Natural killer cell treated with Interleukin-12 subunit alpha and Interleukin-12 subunit beta and Interleukin-15 and Interleukin-18, amount 100 ng/mL, for 72 hours (primary cell): ENCODE measurements at regions not wholly inside any gene's neighbourhood (a gene's known extent, or its start where the extent isn't known, plus 50 kb on each side); places are given as distances from the start of the nearest gene placed in this dataset.

ENCODE experiments used
- ATAC-seq, 2 donors: fragments of 150-1000 bp; cut with Tn5 transposase in 1 of 2; sonication (Bioruptor Pico), chemical (Tn5 transposase) in 1 of 2; 2 replicates each; pipeline ENCODE4 v1.10.0; 2021
- DNase-seq: peaks from one replicate; pipeline ENCODE4 v3.0.0; 2022; ENCODE audit warnings: low spot score
- H3K27ac Mint-ChIP-seq, 2 donors: 1 replicate in 1 of 2; 2 replicates in 1 of 2; pipeline ENCODE4 v1.8.0; 2022; ENCODE audit warnings: mixed read lengths in 2 of 2, mild to moderate bottlenecking in 1 of 2, moderate library complexity in 1 of 2
- H3K27me3 Mint-ChIP-seq, 2 donors: 1 replicate in 1 of 2; 2 replicates in 1 of 2; pipeline ENCODE4 v1.8.0; 2022; ENCODE audit warnings: mixed read lengths in 2 of 2
- H3K36me3 Mint-ChIP-seq: one replicate; pipeline ENCODE4 v1.8.0; 2022; ENCODE audit warnings: mixed read lengths
- H3K4me1 Mint-ChIP-seq, 2 donors: 1 replicate in 1 of 2; 2 replicates in 1 of 2; pipeline ENCODE4 v1.8.0; 2022; ENCODE audit warnings: low read depth in 2 of 2, mixed read lengths in 2 of 2, mild to moderate bottlenecking in 1 of 2
- H3K4me3 Mint-ChIP-seq: one replicate; pipeline ENCODE4 v1.8.0; 2022; ENCODE audit warnings: mixed read lengths
- H3K9me3 Mint-ChIP-seq: 2 replicates; pipeline ENCODE4 v1.8.0; 2022; ENCODE audit warnings: mixed read lengths

- H3K36me3 Mint-ChIP-seq = peaks cover 6% of the 10 kb centered on the region
- H3K4me1 Mint-ChIP-seq = no peaks in the 10 kb centered on the region
- peaks cover 24% of the 10 kb centered on the region for H3K9me3 Mint-ChIP-seq
- DNase-seq = no peak
- no peak overlapping the region for H3K4me3 Mint-ChIP-seq
- H3K27me3 Mint-ChIP-seq = no peaks in the 10 kb centered on the region
- no peak overlapping the region for H3K27ac Mint-ChIP-seq
- ATAC-seq = no peak
Measured at GRCh38 chr10:108894402-108895301, 1028.7 kb downstream of the XPNPEP1 start.

- Mint-ChIP-seq H3K36me3 (no peaks in the 10 kb centered on the region), H3K27me3 (no peaks in the 10 kb centered on the region), H3K27ac (no peak overlapping the region), H3K4me3 (no peak overlapping the region), H3K4me1 (no peaks in the 10 kb centered on the region), H3K9me3 (peaks cover 2% of the 10 kb centered on the region)
- ATAC-seq (no peak), DNase-seq (no peak)
Measured at GRCh38 chr10:108877095-108877561, 1046.2 kb downstream of the XPNPEP1 start.

- DNase-seq (no peak), ATAC-seq (no peak)
- H3K4me3 Mint-ChIP-seq = no peak overlapping the region
- H3K36me3 Mint-ChIP-seq = no peaks in the 10 kb centered on the region
- no peaks in the 10 kb centered on the region for H3K27me3 Mint-ChIP-seq
- no peaks in the 10 kb centered on the region for H3K4me1 Mint-ChIP-seq
- H3K9me3 Mint-ChIP-seq = peaks cover 6% of the 10 kb centered on the region
- no peak overlapping the region for H3K27ac Mint-ChIP-seq
Measured at GRCh38 chr10:108872854-108873253, 1050.5 kb downstream of the XPNPEP1 start.

- ATAC-seq (no peak), DNase-seq (no peak)
- H3K4me3 Mint-ChIP-seq = no peak overlapping the region
- no peaks in the 10 kb centered on the region for H3K36me3 Mint-ChIP-seq
- no peaks in the 10 kb centered on the region for H3K4me1 Mint-ChIP-seq
- H3K27me3 Mint-ChIP-seq = no peaks in the 10 kb centered on the region
- peaks cover 13% of the 10 kb centered on the region for H3K9me3 Mint-ChIP-seq
- H3K27ac Mint-ChIP-seq = no peak overlapping the region
Measured at GRCh38 chr10:108868881-108869280, 1054.4 kb downstream of the XPNPEP1 start.

- Mint-ChIP-seq H3K36me3 (no peaks in the 10 kb centered on the region), H3K27ac (no peak overlapping the region), H3K9me3 (peaks cover 14% of the 10 kb centered on the region), H3K27me3 (no peaks in the 10 kb centered on the region), H3K4me1 (no peaks in the 10 kb centered on the region), H3K4me3 (no peak overlapping the region)
- no peak for ATAC-seq
- no peak for DNase-seq
Measured at GRCh38 chr10:108862676-108863350, 1060.5 kb downstream of the XPNPEP1 start.

- no peak overlapping the region for H3K4me3 Mint-ChIP-seq
- DNase-seq (no peak), ATAC-seq (no peak)
- H3K27me3 Mint-ChIP-seq = no peaks in the 10 kb centered on the region
- H3K27ac Mint-ChIP-seq = no peak overlapping the region
- H3K36me3 Mint-ChIP-seq = no peaks in the 10 kb centered on the region
- H3K9me3 Mint-ChIP-seq = peaks cover 12% of the 10 kb centered on the region
- H3K4me1 Mint-ChIP-seq = no peaks in the 10 kb centered on the region
Measured at GRCh38 chr10:108861181-108861754, 1062.0 kb downstream of the XPNPEP1 start.

- H3K4me3 Mint-ChIP-seq = no peak overlapping the region
- H3K27ac Mint-ChIP-seq = no peak overlapping the region
- ATAC-seq (no peak), DNase-seq (no peak)
- no peaks in the 10 kb centered on the region for H3K36me3 Mint-ChIP-seq
- H3K4me1 Mint-ChIP-seq = no peaks in the 10 kb centered on the region
- H3K27me3 Mint-ChIP-seq = no peaks in the 10 kb centered on the region
- peaks cover 10% of the 10 kb centered on the region for H3K9me3 Mint-ChIP-seq
Measured at GRCh38 chr10:108852211-108852610, 1071.1 kb downstream of the XPNPEP1 start.

- no peak overlapping the region for H3K27ac Mint-ChIP-seq
- no peaks in the 10 kb centered on the region for H3K36me3 Mint-ChIP-seq
- no peaks in the 10 kb centered on the region for H3K4me1 Mint-ChIP-seq
- no peak overlapping the region for H3K4me3 Mint-ChIP-seq
- no peaks in the 10 kb centered on the region for H3K27me3 Mint-ChIP-seq
- DNase-seq = no peak
- peaks cover 13% of the 10 kb centered on the region for H3K9me3 Mint-ChIP-seq
- no peak for ATAC-seq
Measured at GRCh38 chr10:108850138-108850854, 1073.0 kb downstream of the XPNPEP1 start.

- ATAC-seq = no peak
- DNase-seq = no peak
- Mint-ChIP-seq H3K4me3 (no peak overlapping the region), H3K27ac (no peak overlapping the region), H3K4me1 (no peaks in the 10 kb centered on the region), H3K9me3 (peaks cover 13% of the 10 kb centered on the region), H3K36me3 (no peaks in the 10 kb centered on the region), H3K27me3 (no peaks in the 10 kb centered on the region)
Measured at GRCh38 chr10:108849688-108850087, 1073.6 kb downstream of the XPNPEP1 start.

- H3K27ac Mint-ChIP-seq = no peak overlapping the region
- H3K4me3 Mint-ChIP-seq = no peak overlapping the region
- ATAC-seq (no peak), DNase-seq (no peak)
- no peaks in the 10 kb centered on the region for H3K36me3 Mint-ChIP-seq
- H3K9me3 Mint-ChIP-seq = peaks cover 11% of the 10 kb centered on the region
- H3K27me3 Mint-ChIP-seq = no peaks in the 10 kb centered on the region
- H3K4me1 Mint-ChIP-seq = no peaks in the 10 kb centered on the region
Measured at GRCh38 chr10:108849186-108849585, 1074.1 kb downstream of the XPNPEP1 start.

- Mint-ChIP-seq H3K9me3 (peaks cover 9% of the 10 kb centered on the region), H3K36me3 (no peaks in the 10 kb centered on the region), H3K4me3 (no peak overlapping the region), H3K4me1 (no peaks in the 10 kb centered on the region), H3K27me3 (no peaks in the 10 kb centered on the region), H3K27ac (no peak overlapping the region)
- no peak for DNase-seq
- ATAC-seq = no peak
Measured at GRCh38 chr10:108848046-108848445, 1075.3 kb downstream of the XPNPEP1 start.

- H3K27me3 Mint-ChIP-seq = no peaks in the 10 kb centered on the region
- no peak overlapping the region for H3K27ac Mint-ChIP-seq
- no peaks in the 10 kb centered on the region for H3K36me3 Mint-ChIP-seq
- DNase-seq (no peak), ATAC-seq (no peak)
- H3K4me1 Mint-ChIP-seq = no peaks in the 10 kb centered on the region
- H3K9me3 Mint-ChIP-seq = peaks cover 13% of the 10 kb centered on the region
- H3K4me3 Mint-ChIP-seq = no peak overlapping the region
Measured at GRCh38 chr10:108840944-108841343, 1082.4 kb downstream of the XPNPEP1 start.

- ATAC-seq = no peak
- H3K36me3 Mint-ChIP-seq = no peaks in the 10 kb centered on the region
- H3K9me3 Mint-ChIP-seq = peaks cover 7% of the 10 kb centered on the region
- DNase-seq = no peak
- H3K4me1 Mint-ChIP-seq = no peaks in the 10 kb centered on the region
- H3K27ac Mint-ChIP-seq = no peak overlapping the region
- no peaks in the 10 kb centered on the region for H3K27me3 Mint-ChIP-seq
- H3K4me3 Mint-ChIP-seq = no peak overlapping the region
Measured at GRCh38 chr10:108836362-108836761, 1086.9 kb downstream of the XPNPEP1 start.
